ENCODE measurements at regions not wholly inside any gene's neighbourhood (a gene's known extent, or its start where the extent isn't known, plus 50 kb on each side); places are given as distances from the start of the nearest gene placed in this dataset.

- no peaks in the 10 kb centered on the region for H3F3A ChIP-seq (ENCODE audit: low read depth)
- H4K20me1 ChIP-seq (ENCODE audit: insufficient read depth, low read length, poor library complexity, severe bottlenecking) = no peaks in the 10 kb centered on the region
- H3K4me2 ChIP-seq (ENCODE audit: low read depth, low read length, poor library complexity, severe bottlenecking) = no peak overlapping the region
- no peaks in the 10 kb centered on the region for H3K79me2 ChIP-seq (ENCODE audit: insufficient read depth, low read length)
- no peaks in the 10 kb centered on the region for H3K4me1 ChIP-seq (ENCODE audit: insufficient read depth, low read length, poor library complexity, severe bottlenecking)
- TF ChIP-seq EZH2phosphoT487 (IDR thresholded peaks at IDR 0.05; ENCODE audit: borderline replicate concordance) (no peak), CTCF (conservative IDR thresholded peaks at IDR 0.05; ENCODE audit: low read length) (no peak)
- H3K9ac ChIP-seq (ENCODE audit: low read depth, low read length, poor library complexity, severe bottlenecking) = no peak overlapping the region
- no peaks in the 10 kb centered on the region for H3K27me3 ChIP-seq (ENCODE audit: insufficient read depth, low read length, poor library complexity, severe bottlenecking)
- H3K9me3 ChIP-seq (ENCODE audit: insufficient read depth, low read depth, low read length) = no peaks in the 10 kb centered on the region
- H3K4me3 ChIP-seq (ENCODE audit: low read length, poor library complexity, severe bottlenecking) = no peak overlapping the region
- H2AFZ ChIP-seq (ENCODE audit: low read length) = no peak overlapping the region
- H3K9me2 ChIP-seq (replicated peaks; ENCODE audit: low read depth, low read length) = no peaks in the 10 kb centered on the region
- no peaks in the 10 kb centered on the region for H3K36me3 ChIP-seq (ENCODE audit: insufficient read depth, low read length)
Observed at GRCh38 chr21:24096651-24097050, 1510.6 kb downstream of the MRPL39 start.

DNA sequence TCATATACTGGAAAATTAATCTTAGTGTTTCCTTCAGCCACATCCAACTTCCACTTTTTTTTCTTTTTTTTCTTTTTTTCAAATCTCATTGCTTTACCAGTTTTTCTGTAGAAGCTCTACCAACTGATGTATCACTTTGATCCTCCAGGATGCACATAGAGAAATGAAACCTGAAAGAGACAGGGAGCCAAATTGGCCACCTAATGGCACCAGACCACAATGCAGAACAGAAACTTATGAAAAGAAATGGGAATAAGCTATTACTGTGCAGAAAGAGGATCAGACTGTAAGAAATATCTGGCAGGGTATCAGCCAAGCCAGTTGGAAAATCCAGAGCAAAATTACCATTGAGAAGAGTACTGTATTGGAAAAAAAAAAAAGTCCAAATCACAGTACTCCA lies 1514.2 kb downstream of the MRPL39 start:
- H2AFZ ChIP-seq (ENCODE audit: low read length) = no peak overlapping the region
- no peak overlapping the region for H3K4me3 ChIP-seq (ENCODE audit: low read length, poor library complexity, severe bottlenecking)
- TF ChIP-seq EZH2phosphoT487 (IDR thresholded peaks at IDR 0.05; ENCODE audit: borderline replicate concordance) (no peak), CTCF (conservative IDR thresholded peaks at IDR 0.05; ENCODE audit: low read length) (no peak)
- no peaks in the 10 kb centered on the region for H3F3A ChIP-seq (ENCODE audit: low read depth)
- H3K9me3 ChIP-seq (ENCODE audit: insufficient read depth, low read depth, low read length) = no peaks in the 10 kb centered on the region
- H3K9me2 ChIP-seq (replicated peaks; ENCODE audit: low read depth, low read length) = no peaks in the 10 kb centered on the region
- H3K4me2 ChIP-seq (ENCODE audit: low read depth, low read length, poor library complexity, severe bottlenecking) = no peak overlapping the region
- no peaks in the 10 kb centered on the region for H4K20me1 ChIP-seq (ENCODE audit: insufficient read depth, low read length, poor library complexity, severe bottlenecking)
- no peaks in the 10 kb centered on the region for H3K27me3 ChIP-seq (ENCODE audit: insufficient read depth, low read length, poor library complexity, severe bottlenecking)
- H3K79me2 ChIP-seq (ENCODE audit: insufficient read depth, low read length) = no peaks in the 10 kb centered on the region
- no peaks in the 10 kb centered on the region for H3K36me3 ChIP-seq (ENCODE audit: insufficient read depth, low read length)
- no peak overlapping the region for H3K9ac ChIP-seq (ENCODE audit: low read depth, low read length, poor library complexity, severe bottlenecking)
- H3K4me1 ChIP-seq (ENCODE audit: insufficient read depth, low read length, poor library complexity, severe bottlenecking) = no peaks in the 10 kb centered on the region

DNA sequence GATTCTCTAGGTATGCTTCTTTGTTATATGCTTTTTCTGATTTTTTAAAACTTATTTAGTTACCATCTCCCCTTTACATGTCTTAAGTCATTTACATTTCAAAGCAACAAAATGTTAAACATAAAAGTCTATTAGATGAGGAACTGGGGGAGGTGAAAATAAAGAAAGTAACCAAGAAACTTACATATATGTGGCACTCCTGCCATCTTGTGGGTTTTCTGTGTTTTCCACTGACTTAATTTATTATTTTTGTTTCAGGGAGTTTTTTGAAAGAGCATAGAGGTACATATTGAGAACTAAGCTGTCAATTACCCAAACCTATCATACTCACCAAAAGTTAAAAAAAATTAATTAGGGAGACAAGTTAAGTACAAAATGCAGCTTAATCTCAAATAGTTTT lies 1531.1 kb downstream of the MRPL39 start:
- Histone ChIP-seq H3K9ac (ENCODE audit: low read depth, low read length, poor library complexity, severe bottlenecking) (no peak overlapping the region), H3K4me2 (ENCODE audit: low read depth, low read length, poor library complexity, severe bottlenecking) (no peak overlapping the region), H3F3A (ENCODE audit: low read depth) (no peaks in the 10 kb centered on the region), H3K79me2 (ENCODE audit: insufficient read depth, low read length) (no peaks in the 10 kb centered on the region), H2AFZ (ENCODE audit: low read length) (no peak overlapping the region), H3K27me3 (ENCODE audit: insufficient read depth, low read length, poor library complexity, severe bottlenecking) (no peaks in the 10 kb centered on the region), H3K4me3 (ENCODE audit: low read length, poor library complexity, severe bottlenecking) (no peak overlapping the region), H3K36me3 (ENCODE audit: insufficient read depth, low read length) (no peaks in the 10 kb centered on the region), H3K9me2 (replicated peaks; ENCODE audit: low read depth, low read length) (no peaks in the 10 kb centered on the region), H3K9me3 (ENCODE audit: insufficient read depth, low read depth, low read length) (no peaks in the 10 kb centered on the region), H4K20me1 (ENCODE audit: insufficient read depth, low read length, poor library complexity, severe bottlenecking) (no peaks in the 10 kb centered on the region), H3K4me1 (ENCODE audit: insufficient read depth, low read length, poor library complexity, severe bottlenecking) (no peaks in the 10 kb centered on the region)
- TF ChIP-seq CTCF (conservative IDR thresholded peaks at IDR 0.05; ENCODE audit: low read length) = peak; percentile 49
- no peak for TF ChIP-seq EZH2phosphoT487 (IDR thresholded peaks at IDR 0.05; ENCODE audit: borderline replicate concordance)

All from Loucy (cell line).